Uterus (tissue), 3 donors: ENCODE measurements at regions not wholly inside any gene's neighbourhood (a gene's known extent, or its start where the extent isn't known, plus 50 kb on each side); places are given as distances from the start of the nearest gene placed in this dataset.

Experiments used
- DNase-seq, 2 donors: peaks; one replicate each; pipeline ENCODE4 v3.0.0-alpha.2; 2019 to 2020
- H3K27ac ChIP-seq, 2 donors: fragments of 200-600 bp; sonication (generic); 1 replicate in 1 of 2; 2 replicates in 1 of 2; pipeline ENCODE4 v1.5.1; 2016 to 2018
- H3K27me3 ChIP-seq, 2 donors: fragments of 200-600 bp; sonication (generic); one replicate each; pipeline ENCODE4 v1.5.1; 2018 to 2019; ENCODE audit warnings: control low read depth in 1 of 2
- H3K36me3 ChIP-seq, 2 donors: fragments of 200-600 bp; sonication (generic); one replicate each; pipeline ENCODE4 v1.5.1; 2019; ENCODE audit warnings: control low read depth in 1 of 2
- H3K4me1 ChIP-seq, 2 donors: fragments of 200-600 bp; sonication (generic); one replicate each; pipeline ENCODE4 v1.5.1; 2018 to 2019; ENCODE audit warnings: control low read depth in 1 of 2
- H3K4me3 ChIP-seq, 2 donors: fragments of 200-600 bp; sonication (generic); 1 replicate in 1 of 2; 2 replicates in 1 of 2; pipeline ENCODE4 v1.5.1; 2018 to 2019; ENCODE audit warnings: mild to moderate bottlenecking in 1 of 2
- H3K9me3 ChIP-seq, 2 donors: fragments of 200-600 bp; sonication (generic); one replicate each; pipeline ENCODE4 v1.5.1; 2019; ENCODE audit warnings: control low read depth in 1 of 2
- POLR2A ChIP-seq, 2 donors: fragments of 450-650 bp; IDR thresholded peaks; one replicate each; pipeline ENCODE4 v1.6.1; 2016; ENCODE audit warnings: antibody characterized with exemption in 2 of 2, mild to moderate bottlenecking in 1 of 2, moderate library complexity in 1 of 2
- intact Hi-C: fragments of 100-400 bp; cut with DNase I; formaldehyde crosslinking; loops from one replicate; pipeline ENCODE4 v1.15.1; 2023; ENCODE audit warnings: low total_unique reads
- TF ChIP-seq, protein P1 (sequence below), 4 experiments: fragments of 200-600 bp in 2 of 4; fragments of 450-650 bp in 2 of 4; sonication (generic) in 2 of 4; IDR thresholded peaks; one replicate each; pipeline ENCODE4 v1.5.1; 2016 to 2019; ENCODE audit warnings: antibody characterized with exemption in 4 of 4, mild to moderate bottlenecking in 2 of 4, moderate library complexity in 1 of 4
- donor health status: DM: yes; HTN: yes; CAD: no.

DNA sequence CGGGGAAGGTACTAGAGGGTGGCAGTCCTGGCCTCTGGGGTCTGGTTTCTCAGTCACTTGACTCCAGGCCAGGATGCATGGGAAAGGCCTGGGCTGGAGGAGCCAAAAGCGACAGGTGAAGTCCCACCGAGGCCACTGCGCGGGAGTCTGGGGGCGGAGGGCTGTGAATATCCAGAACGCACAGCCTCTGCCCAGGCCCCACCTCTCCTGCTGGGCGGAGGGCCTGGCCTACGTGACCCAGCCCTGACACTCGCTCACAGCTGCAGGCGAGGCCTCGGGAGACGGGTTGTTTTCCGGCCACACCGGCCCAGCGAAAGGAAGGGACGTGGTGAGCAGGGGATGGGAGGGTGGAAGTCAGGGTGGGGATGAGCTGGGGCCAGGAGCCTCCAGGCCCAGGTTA lies 91.2 kb downstream of the RFLNA start:
- H3K4me3 ChIP-seq: no peak overlapping the region
- no peaks in the 10 kb centered on the region for H3K27me3 ChIP-seq
- no peaks in the 10 kb centered on the region for H3K9me3 ChIP-seq
- peak overlapping the region; percentile 87 to 90 for H3K27ac ChIP-seq
- intact Hi-C loops: loop anchor here (5.0 to 10.0 kb wide), 2 partner anchors 36 to 379 kb away; no protein-coding TSS in a partner anchor
- peaks cover 27 to 37% of the 10 kb centered on the region in 2 donors for H3K4me1 ChIP-seq
- H3K36me3 ChIP-seq: no peaks in the 10 kb centered on the region
- TF ChIP-seq POLR2A (IDR thresholded peaks at IDR 0.05): no peak
- TF ChIP-seq, protein P1, sequence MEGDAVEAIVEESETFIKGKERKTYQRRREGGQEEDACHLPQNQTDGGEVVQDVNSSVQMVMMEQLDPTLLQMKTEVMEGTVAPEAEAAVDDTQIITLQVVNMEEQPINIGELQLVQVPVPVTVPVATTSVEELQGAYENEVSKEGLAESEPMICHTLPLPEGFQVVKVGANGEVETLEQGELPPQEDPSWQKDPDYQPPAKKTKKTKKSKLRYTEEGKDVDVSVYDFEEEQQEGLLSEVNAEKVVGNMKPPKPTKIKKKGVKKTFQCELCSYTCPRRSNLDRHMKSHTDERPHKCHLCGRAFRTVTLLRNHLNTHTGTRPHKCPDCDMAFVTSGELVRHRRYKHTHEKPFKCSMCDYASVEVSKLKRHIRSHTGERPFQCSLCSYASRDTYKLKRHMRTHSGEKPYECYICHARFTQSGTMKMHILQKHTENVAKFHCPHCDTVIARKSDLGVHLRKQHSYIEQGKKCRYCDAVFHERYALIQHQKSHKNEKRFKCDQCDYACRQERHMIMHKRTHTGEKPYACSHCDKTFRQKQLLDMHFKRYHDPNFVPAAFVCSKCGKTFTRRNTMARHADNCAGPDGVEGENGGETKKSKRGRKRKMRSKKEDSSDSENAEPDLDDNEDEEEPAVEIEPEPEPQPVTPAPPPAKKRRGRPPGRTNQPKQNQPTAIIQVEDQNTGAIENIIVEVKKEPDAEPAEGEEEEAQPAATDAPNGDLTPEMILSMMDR (IDR thresholded peaks at IDR 0.05): no peak
- peak in 1 of 2 donors; percentile 46 for DNase-seq

DNA sequence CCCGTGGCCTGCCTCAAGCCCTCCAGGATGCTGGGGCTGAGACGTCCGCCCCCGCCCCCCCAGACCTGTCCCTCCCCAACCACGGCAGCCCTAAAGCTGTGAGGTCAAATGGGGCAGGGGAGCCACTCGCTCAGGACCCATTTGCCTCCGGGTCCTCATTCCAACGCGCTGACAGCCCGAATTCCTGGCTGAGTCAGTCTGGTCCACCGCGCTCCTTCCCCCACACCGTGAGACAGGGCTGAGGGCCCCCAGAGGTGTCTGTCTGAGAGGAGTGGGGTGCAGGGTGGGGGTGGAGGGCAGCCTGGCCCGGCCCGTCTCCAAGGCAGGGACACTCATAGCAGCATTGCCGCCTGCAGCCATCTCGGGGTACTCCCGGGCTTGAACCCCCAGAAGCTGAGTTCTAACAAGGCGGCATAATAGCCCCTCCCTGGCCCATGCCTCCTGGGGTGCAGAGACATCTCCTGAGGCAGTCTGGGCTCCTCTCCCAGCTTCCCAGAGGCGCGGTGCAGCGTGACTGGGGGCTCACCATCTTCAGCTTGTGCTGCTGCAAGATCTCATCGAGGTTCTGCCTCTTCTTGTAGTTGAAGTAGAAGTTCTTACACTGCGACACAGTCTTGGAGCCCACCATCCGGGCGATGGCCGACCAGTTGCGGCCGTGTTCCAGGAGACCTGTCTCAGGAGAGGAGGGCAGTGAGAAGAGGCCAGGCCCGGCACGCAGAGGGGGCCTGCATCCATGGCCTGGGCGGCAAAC lies 90.5 kb downstream of the RFLNA start:
- Histone ChIP-seq H3K27me3 (no peaks in the 10 kb centered on the region), H3K27ac (peak overlapping the region; percentile 87 to 90), H3K4me1 (peaks cover 32 to 37% of the 10 kb centered on the region in 2 donors), H3K36me3 (no peaks in the 10 kb centered on the region), H3K4me3 (no peak overlapping the region), H3K9me3 (no peaks in the 10 kb centered on the region)
- no peak for TF ChIP-seq POLR2A (IDR thresholded peaks at IDR 0.05)
- TF ChIP-seq, protein P1 (IDR thresholded peaks at IDR 0.05): no peak
- peak; percentile 68 to 83 for DNase-seq
- intact Hi-C loops: loop anchor here (5.0 to 10.0 kb wide), 2 partner anchors 37 to 379 kb away; no protein-coding TSS in a partner anchor

DNA sequence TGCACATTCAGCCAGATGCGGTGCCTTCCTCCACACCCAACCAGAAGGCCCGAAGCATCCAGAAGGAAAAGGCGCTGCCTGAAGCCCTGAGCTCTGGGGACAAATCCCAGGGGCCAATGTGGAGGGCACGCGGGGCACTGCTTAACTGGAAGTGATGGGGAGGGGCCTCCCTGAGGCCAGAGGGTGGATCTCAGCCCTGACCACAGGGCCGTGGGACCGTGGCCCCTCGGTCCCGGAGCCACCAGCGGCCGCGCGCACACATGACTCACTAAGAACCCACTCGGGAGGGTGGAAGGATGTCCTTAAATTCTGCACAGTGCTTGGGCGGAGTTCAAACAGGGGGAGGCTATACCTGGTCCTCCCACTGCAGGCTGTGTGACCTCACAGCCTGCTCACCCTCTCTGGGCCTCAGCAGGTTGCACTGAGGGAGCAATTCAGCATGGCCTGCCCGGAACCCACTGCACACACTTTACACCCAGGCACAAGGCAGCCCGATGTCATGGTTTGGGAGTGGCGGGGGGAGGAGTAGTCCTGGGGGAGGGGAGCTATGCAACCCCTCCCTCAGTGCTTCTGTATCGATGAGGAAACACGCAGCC lies 89.5 kb downstream of the RFLNA start:
- no peak overlapping the region for H3K4me3 ChIP-seq
- H3K36me3 ChIP-seq: no peaks in the 10 kb centered on the region
- DNase-seq: no peak
- no peaks in the 10 kb centered on the region for H3K9me3 ChIP-seq
- H3K27me3 ChIP-seq: no peaks in the 10 kb centered on the region
- H3K27ac ChIP-seq: peak overlapping the region; percentile 87 to 90
- TF ChIP-seq, protein P1 (IDR thresholded peaks at IDR 0.05): no peak
- no peak for TF ChIP-seq POLR2A (IDR thresholded peaks at IDR 0.05)
- H3K4me1 ChIP-seq: peaks cover 36 to 42% of the 10 kb centered on the region in 2 donors
- intact Hi-C loops: loop anchor here (10.0 kb wide), 1 partner anchor 380 kb away; no protein-coding TSS in a partner anchor

DNA sequence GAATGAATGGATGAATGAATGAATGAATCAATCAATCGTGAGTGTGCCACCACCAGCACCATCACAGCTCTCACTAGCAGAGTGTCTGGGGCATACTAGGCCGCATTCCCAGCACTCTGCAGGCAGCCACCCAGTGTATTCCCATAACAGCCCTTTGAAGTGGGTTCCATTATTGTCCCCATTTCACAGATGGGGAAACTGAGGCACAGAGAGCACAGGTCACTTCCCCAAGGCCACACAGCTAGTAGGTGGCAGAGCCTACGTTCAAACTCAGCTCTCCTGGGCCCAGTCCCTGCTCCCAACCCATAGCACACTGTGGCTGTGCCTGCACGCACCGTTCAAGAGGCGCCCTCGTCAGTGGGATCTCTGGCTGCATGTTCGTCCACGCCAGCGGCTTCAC lies 88.1 kb downstream of the RFLNA start:
- H3K27ac ChIP-seq: peak overlapping the region; percentile 87
- TF ChIP-seq POLR2A (IDR thresholded peaks at IDR 0.05): no peak
- TF ChIP-seq, protein P1 (IDR thresholded peaks at IDR 0.05): no peak
- H3K4me3 ChIP-seq: no peak overlapping the region
- no peaks in the 10 kb centered on the region for H3K9me3 ChIP-seq
- H3K27me3 ChIP-seq: no peaks in the 10 kb centered on the region
- H3K36me3 ChIP-seq: no peaks in the 10 kb centered on the region
- DNase-seq: no peak
- intact Hi-C loops: loop anchor here (10.0 kb wide), 1 partner anchor 382 kb away; no protein-coding TSS in a partner anchor
- H3K4me1 ChIP-seq: peaks cover 46% of the 10 kb centered on the region in 2 donors
